Muscle of back (tissue), 3 donors: ENCODE measurements at regions not wholly inside any gene's neighbourhood (a gene's known extent, or its start where the extent isn't known, plus 50 kb on each side); places are given as distances from the start of the nearest gene placed in this dataset.
"Not testable (repeated sequence)": the region's sequence is repeated elsewhere in the genome, so short reads cannot be mapped to it uniquely, and the experiment has no call there.

Experiments
- DNase-seq, 3 donors: peaks; one replicate each; pipeline versions ENCODE4 v3.0.0 to v3.0.0-alpha.2; 2013

DNA sequence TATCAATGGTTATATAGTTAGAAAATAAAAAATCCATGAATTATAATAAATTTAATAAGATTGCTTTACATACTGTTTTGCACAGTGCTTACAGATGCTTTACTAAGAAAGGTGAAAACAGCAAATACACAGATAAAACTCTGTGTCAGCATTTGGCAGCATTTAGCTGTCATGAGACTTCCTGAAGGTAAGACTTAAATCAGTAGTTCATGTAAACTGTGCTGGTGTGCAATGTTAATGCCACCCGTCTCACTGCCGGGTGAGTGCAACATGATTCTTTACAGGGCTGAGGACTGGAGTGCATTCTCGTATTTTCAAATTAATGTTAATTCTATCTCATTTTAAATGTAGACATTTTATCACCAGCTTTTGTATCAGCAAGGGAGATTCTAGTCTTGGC lies 326.2 kb upstream of the POT1 start:
- DNase-seq, result no peak

GRCh38 chr7:125254566-125254965 lies 324.9 kb upstream of the POT1 start:
- DNase-seq, result no peak

DNA sequence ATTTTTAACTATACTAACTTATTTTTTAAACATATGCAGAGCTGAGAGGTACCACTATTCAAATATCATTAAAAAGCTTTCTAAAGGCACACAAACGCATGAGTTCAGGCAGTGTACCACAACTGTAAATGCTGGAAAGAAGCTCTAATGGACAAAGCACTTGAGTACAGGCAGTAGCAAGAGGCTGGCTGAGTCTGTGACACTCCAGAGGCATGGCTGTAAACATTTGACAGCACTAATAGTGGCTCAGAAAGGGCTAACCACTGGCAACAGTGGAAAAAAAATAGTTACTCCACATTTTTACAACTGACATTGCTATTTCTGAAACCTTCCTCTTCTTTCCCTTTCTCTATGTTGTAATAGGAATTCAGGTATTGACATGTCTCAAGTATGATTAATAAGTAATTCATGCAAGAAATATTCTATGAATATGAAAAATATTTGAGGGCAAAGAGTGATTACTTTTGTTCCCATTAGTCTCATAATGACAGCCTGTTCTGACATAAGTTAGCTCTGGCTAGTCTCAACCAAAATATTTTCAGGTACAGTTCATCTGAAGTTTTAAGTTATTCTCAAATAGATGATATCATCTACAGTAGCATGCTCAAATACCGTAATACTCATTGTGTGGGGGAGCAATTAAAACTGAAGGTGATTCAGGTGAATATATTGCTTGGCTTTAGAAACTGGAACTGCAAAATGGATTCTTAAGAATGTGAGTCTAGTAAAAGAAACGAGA lies 324.0 kb upstream of the POT1 start:
- DNase-seq, result no peak

GRCh38 chr7:125247514-125248098 lies 318.0 kb upstream of the POT1 start:
- DNase-seq, result no peak

GRCh38 chr7:125246706-125247105 lies 317.1 kb upstream of the POT1 start:
- no peak for DNase-seq

DNA sequence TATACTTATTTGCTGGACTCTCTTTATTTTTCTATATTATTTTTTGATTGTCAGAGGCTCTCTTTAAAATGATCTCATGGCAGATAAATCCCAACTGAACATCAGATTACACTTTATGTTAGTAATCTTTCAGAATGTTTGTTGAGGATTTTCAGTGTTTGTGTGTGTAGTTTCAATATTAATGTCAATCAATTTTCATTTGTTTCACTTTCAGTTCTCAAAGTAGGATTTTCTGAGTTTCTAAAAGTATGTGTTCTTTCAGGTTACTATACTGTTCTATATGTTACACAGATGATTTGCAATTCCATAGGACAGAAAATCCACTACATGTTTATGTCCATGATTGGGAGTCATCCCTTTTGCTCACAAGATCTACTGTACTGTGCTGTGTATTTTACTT lies 311.9 kb upstream of the POT1 start:
- no peak for DNase-seq

GRCh38 chr7:125222596-125222995 lies 293.0 kb upstream of the POT1 start:
- no peak for DNase-seq

DNA sequence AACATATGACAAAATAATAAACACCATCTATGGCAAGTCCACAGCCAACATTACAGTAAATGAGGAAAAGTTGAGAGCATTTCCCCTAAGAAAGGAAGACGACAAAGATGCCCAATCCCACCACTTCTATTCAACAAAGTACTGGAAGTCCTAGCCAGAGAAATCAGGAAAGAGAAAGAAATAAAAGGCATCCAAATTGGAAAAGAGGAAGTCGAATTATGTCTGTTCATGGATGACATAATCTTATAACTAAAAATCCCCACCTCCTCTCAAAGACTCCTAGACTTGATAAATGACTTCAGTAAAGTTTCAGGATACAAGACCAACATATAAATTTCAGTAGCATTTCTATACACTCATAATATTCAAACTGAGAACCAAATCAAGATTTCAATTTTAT lies 288.5 kb upstream of the POT1 start:
- DNase-seq, result no peak

DNA sequence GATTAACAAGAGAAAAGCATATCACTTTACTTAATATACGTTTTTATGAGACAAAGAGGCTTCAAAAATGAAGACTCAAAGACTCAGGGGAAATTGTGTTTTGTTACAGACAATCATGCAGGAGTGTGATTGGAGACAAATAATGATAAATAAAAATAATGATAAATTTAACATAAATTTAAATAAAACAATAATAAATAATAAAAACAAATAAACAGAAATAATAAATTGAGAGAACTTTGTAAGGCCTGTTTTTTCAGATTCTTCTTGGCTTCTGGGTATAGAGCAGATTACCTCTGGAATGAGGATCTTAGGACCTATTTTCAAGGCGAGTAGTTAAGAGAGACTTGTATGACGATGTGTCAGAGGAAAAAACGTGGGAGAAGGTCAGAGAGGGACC lies 271.4 kb upstream of the POT1 start:
- no peak for DNase-seq

DNA sequence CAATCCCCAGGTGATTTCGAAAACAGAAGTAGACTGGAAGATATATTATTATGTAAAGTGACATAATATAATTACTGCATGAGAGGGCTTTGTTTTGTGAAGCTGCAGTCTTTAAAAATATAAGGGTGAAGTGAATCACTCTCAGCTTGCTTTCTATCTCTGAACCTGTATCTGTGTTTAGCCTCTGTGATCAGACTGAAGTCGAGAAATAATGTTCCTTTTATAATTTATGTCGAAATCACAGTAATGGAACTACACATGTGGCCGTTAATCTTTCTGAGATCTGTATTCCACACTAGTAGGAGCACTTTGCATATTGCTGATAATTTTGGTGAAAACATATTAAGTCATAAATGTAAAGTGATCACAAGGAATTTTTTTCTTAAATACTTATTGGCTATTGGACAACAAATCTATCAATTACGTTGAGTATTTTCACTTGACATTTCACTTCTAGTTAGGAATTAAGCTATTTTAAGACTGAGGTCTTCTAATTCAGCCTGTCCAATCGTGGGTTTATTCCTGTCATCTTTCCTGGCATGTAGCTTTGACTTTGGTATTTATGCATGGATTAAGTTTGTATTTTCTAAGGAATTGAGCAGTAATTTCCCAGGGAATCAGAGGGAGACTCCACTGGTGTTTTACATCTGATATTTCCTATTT lies 268.2 kb upstream of the POT1 start:
- DNase-seq, result no peak

GRCh38 chr7:125195156-125195555 lies 265.5 kb upstream of the POT1 start:
- peak in 1 of 3 donors; percentile 2 for DNase-seq

DNA sequence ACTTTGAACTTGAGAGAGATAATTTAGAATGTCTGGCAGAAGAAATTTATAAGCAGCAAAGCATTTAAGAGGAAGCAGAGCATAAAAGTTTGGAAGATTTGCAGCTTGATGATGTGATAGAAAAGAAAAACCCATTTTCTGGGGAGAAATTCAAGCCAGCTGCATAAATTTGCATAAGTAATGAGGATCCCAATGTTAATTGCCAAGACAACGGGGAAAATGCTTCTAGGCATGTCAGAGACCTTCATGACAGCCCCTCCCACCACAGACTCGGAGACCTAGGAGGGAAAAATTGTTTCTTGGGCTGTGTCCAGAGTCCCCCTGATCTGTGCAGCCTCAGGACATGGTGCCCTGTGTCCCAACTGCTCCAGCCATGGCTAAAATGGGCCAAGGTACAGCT lies 263.6 kb upstream of the POT1 start:
- DNase-seq, result no peak

DNA sequence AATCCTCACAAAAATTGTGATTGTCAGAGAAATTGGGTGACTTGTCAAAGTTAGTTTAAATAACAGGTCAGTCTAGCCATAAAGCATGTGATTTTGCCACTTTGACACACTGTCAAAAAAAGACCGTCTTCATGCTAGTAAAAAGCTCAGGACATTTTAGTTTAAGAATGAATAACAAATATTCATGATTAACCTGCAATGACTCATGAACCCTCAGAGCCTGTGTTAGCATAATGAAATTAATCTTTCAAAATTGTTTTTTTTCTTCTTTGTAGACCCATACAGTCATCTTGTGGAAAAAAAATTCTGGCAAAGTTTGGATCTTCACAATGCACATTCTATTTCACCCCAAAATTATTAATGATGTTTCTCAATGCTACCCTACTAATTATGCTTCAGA lies 255.2 kb upstream of the POT1 start:
- DNase-seq, result no peak

DNA sequence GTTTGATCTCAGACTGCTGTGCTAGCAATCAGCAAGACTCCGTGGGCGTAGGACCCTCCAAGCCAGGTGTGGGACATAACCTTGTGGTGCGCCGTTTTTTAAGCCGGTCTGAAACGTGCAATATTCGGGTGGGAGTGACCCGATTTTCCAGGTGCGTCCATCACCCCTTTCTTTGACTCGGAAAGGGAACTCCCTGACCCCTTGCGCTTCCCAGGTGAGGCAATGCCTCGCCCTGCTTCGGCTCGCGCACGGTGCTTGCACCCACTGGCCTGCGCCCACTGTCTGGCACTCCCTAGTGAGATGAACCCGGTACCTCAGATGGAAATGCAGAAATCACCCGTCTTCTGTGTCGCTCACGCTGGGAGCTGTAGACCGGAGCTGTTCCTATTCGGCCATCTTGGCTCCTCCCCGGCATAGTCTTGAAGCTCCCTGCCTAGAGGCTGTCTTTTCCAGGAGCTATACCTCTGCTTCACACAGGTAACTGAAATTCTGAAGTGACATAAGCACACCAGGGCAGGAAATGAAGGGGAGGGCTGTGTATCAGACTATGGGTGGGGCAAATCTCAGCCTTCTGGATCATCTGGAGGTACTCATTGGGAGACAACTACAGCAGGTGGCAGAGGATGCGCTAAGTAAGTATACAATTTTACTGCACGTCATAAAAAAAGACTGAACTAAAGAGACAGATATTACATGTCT lies 252.1 kb upstream of the POT1 start:
- DNase-seq, result not testable (repeated sequence)

DNA sequence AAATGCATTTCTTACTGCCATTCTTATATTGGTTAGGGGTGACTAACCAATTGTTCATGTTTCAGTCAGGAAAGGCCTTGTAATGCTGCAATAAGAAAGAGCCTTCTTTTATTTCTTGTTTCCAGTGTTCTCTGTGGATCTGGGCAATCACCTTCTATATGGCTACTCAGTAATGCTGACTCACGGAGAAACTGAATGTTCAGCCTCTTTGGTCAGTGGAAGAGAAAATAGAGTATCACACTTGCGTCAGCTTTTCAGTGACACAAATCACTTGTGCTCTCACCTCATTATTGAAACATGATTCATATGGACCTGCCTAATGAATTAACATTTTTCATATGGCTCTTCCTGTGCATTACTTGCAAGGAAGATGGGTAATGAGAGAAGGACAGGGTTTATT lies 243.9 kb upstream of the POT1 start:
- DNase-seq, result no peak

GRCh38 chr7:125169088-125169487 lies 239.5 kb upstream of the POT1 start:
- DNase-seq, result no peak

GRCh38 chr7:125154930-125155329 lies 225.3 kb upstream of the POT1 start:
- DNase-seq, result no peak

GRCh38 chr7:125149151-125149550 lies 219.5 kb upstream of the POT1 start:
- no peak for DNase-seq

DNA sequence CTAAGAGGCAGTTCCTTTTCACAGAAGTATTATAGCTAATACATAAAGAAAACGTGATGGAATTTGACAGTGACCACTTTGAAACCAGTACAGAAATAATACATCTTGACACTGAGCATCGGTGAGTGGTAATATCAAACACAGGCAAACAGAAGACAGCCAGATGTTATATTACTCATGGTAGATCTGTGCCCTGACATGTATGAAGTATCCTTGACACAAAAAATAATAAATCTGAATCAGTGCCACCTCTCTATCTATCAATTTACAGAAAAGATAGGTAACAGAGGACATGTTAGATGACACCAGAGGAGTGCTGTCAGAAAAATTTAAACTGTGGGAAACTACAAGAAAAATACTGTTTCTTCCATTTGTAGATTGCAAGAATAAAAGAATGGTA lies 217.4 kb upstream of the POT1 start:
- DNase-seq, result no peak

DNA sequence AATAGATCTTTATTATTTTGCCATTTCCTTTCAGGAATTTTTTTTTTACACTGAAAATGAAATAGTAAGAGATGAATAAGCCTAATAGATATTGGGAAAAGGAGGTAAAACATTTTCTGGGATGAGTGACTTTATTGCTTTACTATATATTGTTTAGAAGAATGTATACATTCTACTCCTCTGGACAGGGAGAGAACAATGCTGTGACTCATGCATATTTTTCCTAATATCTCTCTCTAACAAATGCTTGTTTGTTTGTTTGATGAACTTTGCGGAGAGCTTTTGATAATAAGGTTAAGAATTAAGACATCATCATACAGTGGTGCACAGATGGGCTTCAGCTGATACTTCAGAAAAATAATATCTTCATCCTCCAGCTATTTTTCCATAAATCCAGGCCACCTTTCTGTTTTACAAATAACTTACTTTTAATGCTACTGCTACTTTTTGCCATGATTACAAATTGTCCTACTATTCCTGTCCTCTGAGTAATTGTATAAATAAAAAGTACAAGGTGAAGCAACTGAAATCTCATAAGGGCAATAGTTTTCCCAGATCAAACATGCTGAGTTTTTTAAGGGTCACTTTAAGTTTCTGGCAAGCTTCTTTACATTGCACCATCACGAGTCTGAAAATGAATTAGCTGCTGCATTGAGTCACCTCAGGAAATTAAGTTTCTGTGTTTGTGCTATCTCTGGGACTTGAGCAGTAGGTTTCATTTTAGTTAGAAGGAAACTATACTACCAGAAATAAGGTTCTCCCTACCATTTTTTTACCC lies 207.3 kb upstream of the POT1 start:
- no peak for DNase-seq

- no peak for DNase-seq
Measured at GRCh38 chr7:125136341-125136740, 206.7 kb upstream of the POT1 start.

DNA sequence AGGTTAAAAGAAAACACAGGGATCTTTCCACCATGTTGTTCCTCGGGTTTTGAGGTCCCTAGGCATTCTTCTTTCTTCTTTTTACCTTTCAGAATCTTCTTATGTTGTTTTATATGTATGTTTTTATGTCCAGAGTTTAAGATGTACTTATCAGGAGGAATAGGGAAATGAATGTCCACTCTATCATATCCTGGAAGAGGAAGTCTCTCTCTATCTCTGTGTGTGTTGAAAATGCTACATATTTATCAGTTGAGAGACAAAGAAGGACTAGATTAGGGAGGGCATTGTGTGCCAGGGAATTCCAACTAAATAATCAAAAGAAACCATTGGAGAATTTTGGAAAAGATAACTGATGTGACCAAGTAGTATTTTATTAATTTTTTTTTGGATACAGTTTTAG lies 200.5 kb upstream of the POT1 start:
- no peak for DNase-seq
